CD14-positive monocyte (primary cell): ENCODE measurements at regions not wholly inside any gene's neighbourhood (a gene's known extent, or its start where the extent isn't known, plus 50 kb on each side); places are given as distances from the start of the nearest gene placed in this dataset.
"Not testable (repeated sequence)": the region's sequence is repeated elsewhere in the genome, so short reads cannot be mapped to it uniquely, and the experiment has no call there.

Source experiments
- DNase-seq, 3 donors: peaks; one replicate each; pipeline ENCODE4 v3.0.0-alpha.2; 2011 to 2022
- H2AFZ ChIP-seq: 2 replicates; pipeline ENCODE4 v1.6.0; 2012; ENCODE audit warnings: mild to moderate bottlenecking, low read depth, low read length, inconsistent platforms; ENCODE audit not compliant: insufficient read depth, poor library complexity, severe bottlenecking
- H3K27ac ChIP-seq, 2 donors: 1 replicate in 1 of 2; 2 replicates in 1 of 2; pipeline ENCODE4 v1.5.1; 2012 to 2013; ENCODE audit warnings: low read length in 2 of 2, control low read depth in 1 of 2, inconsistent platforms in 1 of 2, low read depth in 1 of 2, mild to moderate bottlenecking in 1 of 2
- H3K27me3 ChIP-seq, 2 donors: one replicate each; pipeline versions ENCODE4 v1.6.0 to v1.6.1; 2011 to 2013; ENCODE audit warnings: low read length in 2 of 2; ENCODE audit not compliant: control insufficient read depth in 2 of 2, insufficient read depth in 2 of 2
- H3K36me3 ChIP-seq, 2 donors: replicated peaks in 1 of 2; 1 replicate in 1 of 2; 2 replicates in 1 of 2; pipeline versions ENCODE4 v1.5.1 to v1.6.1; 2012 to 2013; ENCODE audit warnings: low read length in 2 of 2, control low read depth in 1 of 2, inconsistent platforms in 1 of 2, mild to moderate bottlenecking in 1 of 2; ENCODE audit not compliant: insufficient read depth in 2 of 2, control insufficient read depth in 1 of 2
- H3K4me1 ChIP-seq, 2 donors: 1 replicate in 1 of 2; 2 replicates in 1 of 2; pipeline versions ENCODE4 v1.5.1 to v1.6.1; 2012 to 2013; ENCODE audit warnings: low read length in 2 of 2, control low read depth in 1 of 2, inconsistent platforms in 1 of 2, mild to moderate bottlenecking in 1 of 2, moderate library complexity in 1 of 2; ENCODE audit not compliant: insufficient read depth in 2 of 2, control insufficient read depth in 1 of 2
- H3K4me2 ChIP-seq: replicated peaks from 2 replicates; pipeline ENCODE3; 2012; ENCODE audit warnings: low read length, moderate library complexity, mild to moderate bottlenecking; ENCODE audit not compliant: poor library complexity, severe bottlenecking; ENCODE audit errors: extremely low read depth
- H3K4me3 ChIP-seq, 3 experiments: fragments of 200-600 bp in 1 of 3; sonication (generic) in 1 of 3; replicated peaks in 1 of 3; 1 replicate in 2 of 3; 2 replicates in 1 of 3; pipeline ENCODE4 v1.5.1; 2011 to 2013; ENCODE audit warnings: low read length in 3 of 3, mild to moderate bottlenecking in 3 of 3, control low read depth in 2 of 3, low read depth in 2 of 3, inconsistent platforms in 1 of 3, moderate library complexity in 1 of 3
- H3K79me2 ChIP-seq: 2 replicates; pipeline ENCODE4 v1.6.0; 2012; ENCODE audit warnings: mild to moderate bottlenecking, control low read depth, inconsistent platforms, low read length, moderate library complexity; ENCODE audit not compliant: insufficient read depth
- H3K9ac ChIP-seq: 2 replicates; pipeline ENCODE4 v1.6.0; 2017; ENCODE audit warnings: low read length, mild to moderate bottlenecking; ENCODE audit not compliant: insufficient read depth, poor library complexity, severe bottlenecking
- H3K9me3 ChIP-seq, 2 donors: replicated peaks in 1 of 2; 1 replicate in 1 of 2; 2 replicates in 1 of 2; pipeline versions ENCODE4 v1.5.1 to v1.6.1; 2012 to 2013; ENCODE audit warnings: low read length in 2 of 2, control low read depth in 1 of 2; ENCODE audit not compliant: control insufficient read depth in 1 of 2, insufficient read depth in 1 of 2
- H4K20me1 ChIP-seq: 2 replicates; pipeline ENCODE4 v1.6.0; 2012; ENCODE audit warnings: mild to moderate bottlenecking, low read length, control low read depth, moderate library complexity; ENCODE audit not compliant: insufficient read depth
- H3K27ac Mint-ChIP-seq, 7 donors: one replicate each; pipeline ENCODE4 v1.8.0; 2020; ENCODE audit warnings: mild to moderate bottlenecking in 7 of 7, mixed read lengths in 7 of 7, moderate library complexity in 6 of 7, inconsistent platforms in 2 of 7
- H3K27me3 Mint-ChIP-seq, 3 donors: one replicate each; pipeline ENCODE4 v1.8.0; 2021 to 2022; ENCODE audit warnings: low read depth in 3 of 3, mild to moderate bottlenecking in 3 of 3, mixed read lengths in 3 of 3, moderate library complexity in 3 of 3, inconsistent platforms in 1 of 3
- H3K36me3 Mint-ChIP-seq, 2 donors: one replicate each; pipeline ENCODE4 v1.8.0; 2020; ENCODE audit warnings: mixed read lengths in 2 of 2, inconsistent platforms in 1 of 2, mild to moderate bottlenecking in 1 of 2
- H3K4me1 Mint-ChIP-seq: one replicate; pipeline ENCODE4 v1.8.0; 2020; ENCODE audit warnings: mild to moderate bottlenecking, mixed read lengths
- H3K4me3 Mint-ChIP-seq, 2 donors: one replicate each; pipeline ENCODE4 v1.8.0; 2020; ENCODE audit warnings: mild to moderate bottlenecking in 2 of 2, mixed read lengths in 2 of 2, moderate library complexity in 1 of 2
- H3K9me3 Mint-ChIP-seq, 7 donors: one replicate each; pipeline ENCODE4 v1.8.0; 2020 to 2022; ENCODE audit warnings: mixed read lengths in 7 of 7, mild to moderate bottlenecking in 6 of 7, moderate library complexity in 6 of 7, inconsistent platforms in 2 of 7
- CTCF ChIP-seq: fragments of 200-600 bp; IDR thresholded peaks from one replicate; pipeline ENCODE4 v1.8.0; 2022; ENCODE audit warnings: antibody characterized with exemption, mild to moderate bottlenecking
- WGBS: methylation state at CpG from one replicate; pipeline ENCODE4 v1.1.5; 2013; ENCODE audit warnings: missing lambda C conversion rate; ENCODE audit not compliant: insufficient coverage; 5-methylcytosine and 5-hydroxymethylcytosine counted together
- intact Hi-C, 2 donors: fragments of 100-400 bp; cut with micrococcal nuclease; formaldehyde crosslinking; loops; one replicate each; pipeline versions ENCODE4 v1.15.0 to v1.15.1; 2023

GRCh38 chr9:124088476-124088837 is 76.9 kb downstream of the LHX2 start:
- peaks cover 5 to 20% (median 15%) of the 10 kb centered on the region in 7 donors for H3K9me3 Mint-ChIP-seq
- H3K4me1 ChIP-seq = no peaks in the 10 kb centered on the region
- no peaks in the 10 kb centered on the region for H3K79me2 ChIP-seq
- H3K9ac ChIP-seq = no peak overlapping the region
- no peaks in the 10 kb centered on the region for H4K20me1 ChIP-seq
- peaks cover 1% of the 10 kb centered on the region for H3K4me1 Mint-ChIP-seq
- H2AFZ ChIP-seq = no peak overlapping the region
- no peaks in the 10 kb centered on the region for H3K36me3 Mint-ChIP-seq
- peaks cover 5 to 10% of the 10 kb centered on the region in 2 donors for H3K9me3 ChIP-seq
- H3K4me3 ChIP-seq = no peak overlapping the region
- DNase-seq = no peak
- no peak overlapping the region for H3K27ac Mint-ChIP-seq
- no peak overlapping the region for H3K4me3 Mint-ChIP-seq
- no peaks in the 10 kb centered on the region for H3K27me3 ChIP-seq
- H3K4me2 ChIP-seq = no peak overlapping the region
- no peak overlapping the region for H3K27ac ChIP-seq
- peaks cover 14 to 22% (median 19%) of the 10 kb centered on the region in 3 donors for H3K27me3 Mint-ChIP-seq
- 90% methylated on average over 10 of the region's 13 CpGs for WGBS
- intact Hi-C loops = no loop called here
- TF ChIP-seq CTCF = no peak
- no peaks in the 10 kb centered on the region for H3K36me3 ChIP-seq

GRCh38 chr9:124089631-124090488 is 78.3 kb downstream of the LHX2 start:
- H3K4me2 ChIP-seq, H2AFZ ChIP-seq, DNase-seq, H3K9ac ChIP-seq, H3K36me3 Mint-ChIP-seq, H3K27me3 ChIP-seq, H3K4me3 ChIP-seq, H3K4me1 Mint-ChIP-seq, H3K79me2 ChIP-seq, H3K4me1 ChIP-seq, H3K36me3 ChIP-seq, H3K9me3 ChIP-seq, H3K27ac Mint-ChIP-seq, intact Hi-C loops, H3K27ac ChIP-seq, H4K20me1 ChIP-seq: not testable (repeated sequence)
- H3K27me3 Mint-ChIP-seq = peaks cover 12 to 22% (median 20%) of the 10 kb centered on the region in 3 donors
- WGBS = 85% methylated on average over 6 of the region's 9 CpGs
- H3K4me3 Mint-ChIP-seq = peak overlapping the region in 1 of 2 donors; percentile 52
- peaks cover 5 to 19% (median 15%) of the 10 kb centered on the region in 7 donors for H3K9me3 Mint-ChIP-seq
